Hepatocyte (in vitro differentiated cells): ENCODE measurements at regions not wholly inside any gene's neighbourhood (a gene's known extent, or its start where the extent isn't known, plus 50 kb on each side); places are given as distances from the start of the nearest gene placed in this dataset.

Experiments
- CTCF ChIP-seq: fragments of 200-600 bp; sonication (generic); IDR thresholded peaks from 2 replicates; pipeline ENCODE4 v1.5.1; 2016; ENCODE audit warnings: antibody characterized with exemption, mild to moderate bottlenecking; ENCODE audit not compliant: poor library complexity
- EZH2 ChIP-seq: fragments of 200-600 bp; sonication (generic); IDR thresholded peaks from 2 replicates; pipeline ENCODE4 v1.6.1; 2016; ENCODE audit warnings: antibody characterized with exemption, mild to moderate bottlenecking, borderline replicate concordance
- EZH2phosphoT487 ChIP-seq: fragments of 200-600 bp; sonication (generic); IDR thresholded peaks from one replicate; pipeline ENCODE4 v1.6.1; 2018; ENCODE audit warnings: antibody characterized with exemption, mild to moderate bottlenecking, low read depth, moderate library complexity; ENCODE audit not compliant: unreplicated experiment, severe bottlenecking

GRCh38 chr4:78703079-78703478, 73.1 kb upstream of the BMP2K start:
- TF ChIP-seq EZH2: no peak
- TF ChIP-seq CTCF: no peak
- no peak for TF ChIP-seq EZH2phosphoT487
